Tibial nerve (tissue), 4 donors: ENCODE measurements at regions not wholly inside any gene's neighbourhood (a gene's known extent, or its start where the extent isn't known, plus 50 kb on each side); places are given as distances from the start of the nearest gene placed in this dataset.

Experiments
- DNase-seq, 2 donors: peaks; one replicate each; pipeline ENCODE4 v3.0.0-alpha.2; 2019; ENCODE audit warnings: low spot score in 2 of 2
- H3K27ac ChIP-seq, 4 donors: fragments of 200-600 bp; sonication (generic) in 3 of 4; one replicate each; pipeline ENCODE4 v1.5.1; 2017 to 2019; ENCODE audit warnings: mild to moderate bottlenecking in 1 of 4
- H3K27me3 ChIP-seq, 2 donors: fragments of 200-600 bp; sonication (generic) in 1 of 2; one replicate each; pipeline versions ENCODE4 v1.5.1 to v1.6.0; 2017 to 2019
- H3K36me3 ChIP-seq, 3 donors: fragments of 200-600 bp; sonication (generic); one replicate each; pipeline ENCODE4 v1.5.1; 2018 to 2019
- H3K4me1 ChIP-seq, 4 donors: fragments of 200-600 bp; sonication (generic) in 3 of 4; one replicate each; pipeline ENCODE4 v1.5.1; 2017 to 2019
- H3K4me3 ChIP-seq, 4 donors: fragments of 200-600 bp; sonication (generic) in 3 of 4; one replicate each; pipeline ENCODE4 v1.5.1; 2017 to 2019; ENCODE audit warnings: mild to moderate bottlenecking in 1 of 4, moderate library complexity in 1 of 4
- H3K9me3 ChIP-seq, 4 donors: fragments of 200-600 bp; sonication (generic) in 3 of 4; one replicate each; pipeline ENCODE4 v1.5.1; 2017 to 2019
- CTCF ChIP-seq, 5 experiments: fragments of 200-600 bp in 3 of 5; fragments of 450-650 bp in 2 of 5; sonication (generic) in 3 of 5; IDR thresholded peaks; one replicate each; pipeline ENCODE4 v1.5.1; 2016 to 2019; ENCODE audit warnings: antibody characterized with exemption in 5 of 5, mild to moderate bottlenecking in 3 of 5, moderate library complexity in 2 of 5
- EP300 ChIP-seq, 2 donors: sonication (generic); formaldehyde crosslinking; IDR thresholded peaks; one replicate each; pipeline ENCODE4 v1.6.1; 2017; ENCODE audit warnings: antibody characterized with exemption in 2 of 2, mild to moderate bottlenecking in 1 of 2
- POLR2A ChIP-seq, 2 donors: fragments of 450-650 bp; IDR thresholded peaks; one replicate each; pipeline ENCODE4 v1.6.1; 2017; ENCODE audit warnings: antibody characterized with exemption in 2 of 2, mild to moderate bottlenecking in 2 of 2, moderate library complexity in 2 of 2
- WGBS, 2 donors: methylation state at CpG; one replicate each; pipeline ENCODE4 v1.1.5; 2018; 5-methylcytosine and 5-hydroxymethylcytosine counted together

GRCh38 chr16:87240211-87241136 is 76.7 kb downstream of the C16orf95 start:
- TF ChIP-seq EP300 (IDR thresholded peaks at IDR 0.05): no peak
- TF ChIP-seq CTCF (IDR thresholded peaks at IDR 0.05): no peak
- no peak for TF ChIP-seq POLR2A (IDR thresholded peaks at IDR 0.05)
- H3K4me1 ChIP-seq: peaks cover 0 to 13% (median 0%) of the 10 kb centered on the region in 4 donors
- H3K9me3 ChIP-seq: no peaks in the 10 kb centered on the region
- no peaks in the 10 kb centered on the region for H3K36me3 ChIP-seq
- no peaks in the 10 kb centered on the region for H3K27me3 ChIP-seq
- WGBS, 2 donors: 84 to 88% methylated on average over 14 of the region's 14 CpGs
- no peak for DNase-seq
- no peak overlapping the region for H3K4me3 ChIP-seq
- no peak overlapping the region for H3K27ac ChIP-seq

- Histone ChIP-seq H3K9me3 (no peaks in the 10 kb centered on the region), H3K27ac (no peak overlapping the region), H3K27me3 (no peaks in the 10 kb centered on the region), H3K4me3 (no peak overlapping the region), H3K36me3 (no peaks in the 10 kb centered on the region), H3K4me1 (peaks cover 0 to 8% (median 0%) of the 10 kb centered on the region in 4 donors)
- no peak for DNase-seq
- WGBS, 2 donors: 81 to 85% methylated on average over 15 of the region's 15 CpGs
- TF ChIP-seq EP300 (IDR thresholded peaks at IDR 0.05): no peak
Observed at GRCh38 chr16:87241137-87241771, 75.9 kb downstream of the C16orf95 start.

- WGBS, 2 donors: 74 to 78% methylated on average over 7 of the region's 7 CpGs
- no peaks in the 10 kb centered on the region for H3K27me3 ChIP-seq
- no peaks in the 10 kb centered on the region for H3K36me3 ChIP-seq
- H3K4me1 ChIP-seq: peaks cover 0 to 7% (median 0%) of the 10 kb centered on the region in 4 donors
- no peak for DNase-seq
- H3K4me3 ChIP-seq: no peak overlapping the region
- H3K27ac ChIP-seq: no peak overlapping the region
- TF ChIP-seq EP300 (IDR thresholded peaks at IDR 0.05) (no peak), POLR2A (IDR thresholded peaks at IDR 0.05) (no peak), CTCF (IDR thresholded peaks at IDR 0.05) (no peak)
- H3K9me3 ChIP-seq: no peaks in the 10 kb centered on the region
Observed at GRCh38 chr16:87243478-87243877, 73.7 kb downstream of the C16orf95 start.

GRCh38 chr16:87244636-87245197 is 72.5 kb downstream of the C16orf95 start:
- Histone ChIP-seq H3K9me3 (no peaks in the 10 kb centered on the region), H3K27ac (no peak overlapping the region), H3K4me3 (no peak overlapping the region), H3K36me3 (no peaks in the 10 kb centered on the region), H3K4me1 (peaks cover 0 to 7% (median 0%) of the 10 kb centered on the region in 4 donors), H3K27me3 (peaks cover 0 to 2% of the 10 kb centered on the region in 2 donors)
- WGBS, 2 donors: 69 to 82% methylated on average over 7 of the region's 7 CpGs
- TF ChIP-seq POLR2A (IDR thresholded peaks at IDR 0.05) (no peak), EP300 (IDR thresholded peaks at IDR 0.05) (no peak), CTCF (IDR thresholded peaks at IDR 0.05) (no peak)
- no peak for DNase-seq

- Histone ChIP-seq H3K27me3 (peaks cover 0 to 2% of the 10 kb centered on the region in 2 donors), H3K4me1 (peaks cover 0 to 7% (median 0%) of the 10 kb centered on the region in 4 donors), H3K27ac (peak overlapping the region in 1 of 4 donors; percentile 15), H3K4me3 (no peak overlapping the region), H3K9me3 (no peaks in the 10 kb centered on the region), H3K36me3 (no peaks in the 10 kb centered on the region)
- 67 to 78% methylated on average over 13 of the region's 13 CpGs for WGBS, 2 donors
- TF ChIP-seq CTCF (IDR thresholded peaks at IDR 0.05) (no peak), POLR2A (IDR thresholded peaks at IDR 0.05) (no peak)
- DNase-seq: no peak
Observed at GRCh38 chr16:87245511-87245910, 71.7 kb downstream of the C16orf95 start.
